HG03354 (cell line): ENCODE measurements at regions not wholly inside any gene's neighbourhood (a gene's known extent, or its start where the extent isn't known, plus 50 kb on each side); places are given as distances from the start of the nearest gene placed in this dataset.
"Not testable (repeated sequence)": the region's sequence is repeated elsewhere in the genome, so short reads cannot be mapped to it uniquely, and the experiment has no call there.

Experiments
- ATAC-seq: cut with Tn5 transposase; IDR thresholded peaks from one replicate; pipeline ENCODE4 v1.9.1; 2021; ENCODE audit warnings: mild to moderate bottlenecking; ENCODE audit not compliant: unreplicated experiment, poor library complexity, severe bottlenecking

- no peak for ATAC-seq
Measured at GRCh38 chr6:2611092-2611491, 139.6 kb downstream of the MYLK4 start.

DNA sequence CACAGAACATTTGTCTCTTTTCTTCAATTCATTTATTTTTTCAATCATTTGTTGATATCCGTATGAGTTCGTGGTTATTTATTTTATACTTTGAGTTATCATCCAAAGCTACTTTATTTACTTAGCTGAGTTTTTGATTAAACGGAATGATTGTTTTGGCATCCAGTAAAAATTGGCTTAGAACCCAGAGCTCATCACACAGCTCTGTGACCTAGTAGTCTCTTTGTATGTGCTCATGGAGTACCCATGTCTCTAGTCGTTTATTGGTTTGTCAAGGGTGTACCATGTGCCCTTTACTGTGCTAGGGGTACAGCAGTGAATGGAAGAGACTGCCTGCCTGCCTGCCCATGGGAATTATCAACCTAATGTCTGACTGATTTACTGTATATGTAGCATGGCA, 142.2 kb downstream of the MYLK4 start:
- no peak for ATAC-seq

DNA sequence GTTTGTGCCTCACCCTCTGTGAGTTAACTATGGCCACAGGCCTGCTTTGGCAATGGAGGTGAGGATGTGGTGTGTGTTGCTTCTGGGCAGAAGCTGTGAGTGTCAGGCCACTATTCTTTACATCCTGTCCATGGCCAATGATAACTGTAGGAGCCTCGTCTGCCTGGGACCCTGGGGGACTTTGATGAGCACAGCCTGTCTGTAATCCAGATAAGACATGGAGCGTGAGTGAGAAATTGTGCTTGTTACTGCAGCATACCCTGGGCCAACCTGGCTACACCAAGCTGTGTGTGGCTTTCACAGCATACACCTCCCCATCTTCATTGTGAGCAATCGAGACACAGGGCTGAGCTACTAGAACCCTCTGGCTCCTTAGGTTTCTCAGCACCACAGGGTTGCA, 150.4 kb downstream of the MYLK4 start:
- no peak for ATAC-seq

- no peak for ATAC-seq
Measured at GRCh38 chr6:2599817-2600216, 150.9 kb downstream of the MYLK4 start.

DNA sequence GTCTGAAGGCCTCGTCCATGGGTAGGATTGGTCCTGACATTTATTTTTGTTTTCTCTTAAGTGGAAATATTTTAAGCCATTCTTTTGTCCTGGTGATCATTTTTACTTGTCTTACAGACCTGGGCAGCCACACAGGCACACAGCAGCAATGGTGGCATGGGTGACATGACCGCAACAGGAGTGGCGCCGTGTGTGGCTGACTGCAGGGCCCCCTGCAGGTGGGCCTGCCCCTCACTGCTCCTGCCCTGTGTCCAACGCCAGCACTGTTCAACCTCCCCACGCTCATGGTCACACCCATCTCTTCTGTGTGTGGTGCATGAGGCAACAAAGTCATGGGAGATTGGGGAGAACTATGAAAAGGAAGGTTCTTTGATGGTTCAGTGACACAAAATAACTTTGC, 151.9 kb downstream of the MYLK4 start:
- no peak for ATAC-seq

DNA sequence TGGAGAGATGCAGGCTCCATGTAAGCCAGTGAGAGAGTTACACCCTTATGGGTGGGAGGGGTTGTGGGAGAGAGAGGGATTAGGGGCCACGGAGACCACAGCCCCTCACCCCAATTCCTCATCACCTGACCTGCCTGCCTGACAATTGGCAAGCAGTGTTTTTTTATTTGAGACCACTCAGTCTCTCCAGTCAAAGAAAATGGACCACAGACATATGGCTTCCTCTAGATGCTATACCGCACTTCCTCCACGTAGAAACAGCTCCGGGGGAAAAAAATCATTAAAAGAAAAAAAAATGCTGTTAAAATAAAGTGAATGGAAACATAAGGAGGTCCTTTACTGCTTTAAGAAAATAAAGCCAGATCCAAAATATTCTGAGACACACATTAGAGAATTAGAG, 152.7 kb downstream of the MYLK4 start:
- no peak for ATAC-seq

DNA sequence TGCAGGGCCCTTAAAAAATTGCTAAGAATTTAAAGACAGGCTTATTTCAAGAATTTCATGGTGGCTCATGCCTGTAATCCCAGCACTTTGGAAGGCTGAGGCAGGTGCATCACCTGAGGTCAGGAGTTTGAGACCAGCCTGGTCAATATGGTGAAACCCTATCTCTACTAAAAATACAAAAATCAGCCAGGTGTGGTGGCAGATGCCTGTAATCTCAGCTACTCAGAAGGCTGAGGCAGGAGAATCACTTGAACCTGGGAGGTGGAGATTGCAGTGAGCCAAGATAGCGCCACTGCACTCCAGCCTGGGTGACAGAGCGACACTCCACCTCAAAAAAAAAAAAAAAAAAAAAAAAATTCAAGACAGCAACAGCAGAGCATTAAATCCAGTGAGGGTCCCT, 153.3 kb downstream of the MYLK4 start:
- ATAC-seq, result not testable (repeated sequence)

GRCh38 chr6:2596222-2596621, 154.5 kb downstream of the MYLK4 start:
- no peak for ATAC-seq

DNA sequence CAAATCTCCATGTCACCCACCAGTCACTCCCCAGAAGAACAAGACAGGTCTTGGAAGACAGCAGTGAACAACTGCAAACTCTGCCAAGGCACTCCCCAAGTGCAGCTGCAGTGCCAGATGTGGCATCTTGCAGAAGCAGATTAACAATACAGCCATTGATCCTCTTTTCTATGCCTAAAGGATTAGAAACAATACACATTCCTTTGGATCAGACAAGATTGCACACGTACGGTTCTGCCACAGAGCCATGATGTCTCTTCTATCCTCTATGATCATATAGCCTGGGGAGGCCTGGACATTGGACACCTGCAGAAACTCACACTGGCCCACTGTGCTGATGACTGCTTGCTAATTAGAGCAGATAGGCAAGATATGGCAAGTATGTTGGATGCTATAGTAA, 155.9 kb downstream of the MYLK4 start:
- ATAC-seq, result no peak

DNA sequence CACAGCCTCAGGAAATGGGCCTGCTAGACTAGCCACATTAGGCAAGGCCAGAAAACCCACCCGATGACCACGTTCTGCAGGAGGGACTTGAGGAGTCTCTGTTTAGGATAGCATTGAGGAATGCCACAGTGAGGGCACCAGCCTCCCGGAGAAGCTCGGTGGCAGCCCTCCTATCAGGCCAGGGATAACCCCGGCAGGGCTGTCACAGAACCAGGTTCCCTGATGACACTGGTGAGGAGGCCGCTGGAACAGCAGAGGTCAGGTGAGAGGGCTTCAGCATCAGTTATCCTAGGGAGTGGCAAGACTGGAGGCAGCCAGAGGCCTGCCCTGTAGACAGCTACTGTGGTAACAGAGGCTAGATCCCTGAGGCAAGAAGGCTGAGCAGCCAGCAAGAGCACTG, 157.6 kb downstream of the MYLK4 start:
- no peak for ATAC-seq

- ATAC-seq, result no peak
Measured at GRCh38 chr6:2589171-2589661, 161.5 kb downstream of the MYLK4 start.

DNA sequence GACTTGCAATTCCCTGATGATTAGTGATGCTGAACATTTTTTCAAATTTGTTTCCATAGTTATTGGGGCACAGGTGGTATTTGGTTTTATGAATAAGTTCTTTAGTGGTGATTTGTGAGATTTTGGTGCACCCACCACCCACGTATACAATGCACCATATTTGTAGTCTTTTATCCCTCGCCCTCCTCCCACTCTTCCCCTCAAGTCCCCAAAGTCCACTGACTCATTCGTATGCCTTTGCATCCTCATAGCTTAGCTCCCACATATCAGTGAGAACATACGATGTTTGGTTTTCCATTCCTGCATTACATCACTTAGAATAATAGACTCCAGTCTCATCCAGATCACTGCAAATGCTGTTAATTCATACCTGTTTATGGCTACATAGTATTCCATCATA, 167.3 kb downstream of the MYLK4 start:
- ATAC-seq, result no peak

GRCh38 chr6:2582268-2582667, 168.5 kb downstream of the MYLK4 start:
- no peak for ATAC-seq

DNA sequence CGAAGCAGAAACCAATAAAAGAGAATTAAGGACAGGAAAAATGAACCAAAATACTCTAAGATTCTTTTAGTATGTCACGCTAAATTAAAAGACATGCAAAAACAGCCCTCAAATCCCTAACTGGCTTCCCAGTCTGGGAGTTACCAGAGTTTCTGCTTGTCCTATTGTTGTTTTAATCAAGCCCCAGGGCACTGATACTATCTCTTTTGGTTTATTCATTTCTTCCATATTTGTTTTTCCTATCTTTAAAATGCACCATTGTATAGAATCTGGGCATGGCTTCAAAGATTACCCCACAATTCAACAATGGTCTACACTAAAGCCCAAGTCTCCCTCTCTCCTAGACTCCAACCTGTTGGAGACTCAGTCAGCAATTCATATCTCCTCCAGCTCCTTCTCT, 169.1 kb downstream of the MYLK4 start:
- ATAC-seq, result no peak

- ATAC-seq, result no peak
Measured at GRCh38 chr6:2581011-2581410, 169.7 kb downstream of the MYLK4 start.

GRCh38 chr6:2579804-2580570, 170.7 kb downstream of the MYLK4 start:
- no peak for ATAC-seq

DNA sequence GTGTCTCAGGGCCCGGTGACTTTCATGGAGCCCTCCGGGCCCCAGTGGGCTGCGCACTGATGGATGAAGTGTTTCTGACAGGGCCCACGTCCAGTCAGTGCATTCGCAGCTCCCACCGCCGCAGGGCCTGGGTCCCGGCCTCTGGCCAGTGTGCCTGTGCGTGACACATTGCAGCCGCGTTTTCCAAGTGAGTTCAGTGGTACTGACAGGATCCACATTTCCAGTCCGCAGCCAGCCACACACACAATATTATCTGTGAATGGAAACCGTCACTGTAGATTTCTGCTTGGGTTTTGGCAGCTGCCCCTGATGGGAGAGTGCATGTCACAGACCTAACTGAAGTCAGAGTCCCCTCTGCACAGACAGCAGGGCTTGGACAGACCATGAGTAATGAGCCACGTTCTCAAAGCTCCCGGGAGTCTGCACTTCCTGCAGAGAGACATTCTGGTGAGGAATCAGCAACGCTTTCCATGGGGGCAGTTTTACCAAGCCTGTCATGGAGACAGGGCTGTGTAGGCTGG, 171.4 kb downstream of the MYLK4 start:
- ATAC-seq, result no peak

- ATAC-seq, result no peak
Measured at GRCh38 chr6:2578767-2579166, 172.0 kb downstream of the MYLK4 start.

- no peak for ATAC-seq
Measured at GRCh38 chr6:2576499-2576898, 174.2 kb downstream of the MYLK4 start.

- ATAC-seq, result no peak
Measured at GRCh38 chr6:2575236-2575635, 175.5 kb downstream of the MYLK4 start.

DNA sequence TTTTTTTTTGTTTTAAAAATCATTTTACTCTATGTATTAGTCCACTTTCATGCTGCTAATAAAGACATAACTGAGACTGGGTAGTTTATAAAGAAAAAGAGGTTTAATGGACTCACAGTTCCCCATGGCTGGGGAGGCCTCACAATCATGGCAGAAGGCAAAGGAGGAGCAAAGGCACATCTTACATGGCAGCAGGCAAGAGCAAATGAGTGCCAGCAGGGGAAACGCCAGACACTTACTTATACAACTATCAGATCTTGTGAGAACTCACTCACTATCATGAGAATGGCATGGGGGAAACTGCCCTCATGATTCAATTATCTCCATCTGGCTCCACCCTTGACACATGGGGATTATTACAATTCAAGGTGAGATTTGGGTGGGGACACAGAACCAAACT, 181.3 kb downstream of the MYLK4 start:
- ATAC-seq, result not testable (repeated sequence)

DNA sequence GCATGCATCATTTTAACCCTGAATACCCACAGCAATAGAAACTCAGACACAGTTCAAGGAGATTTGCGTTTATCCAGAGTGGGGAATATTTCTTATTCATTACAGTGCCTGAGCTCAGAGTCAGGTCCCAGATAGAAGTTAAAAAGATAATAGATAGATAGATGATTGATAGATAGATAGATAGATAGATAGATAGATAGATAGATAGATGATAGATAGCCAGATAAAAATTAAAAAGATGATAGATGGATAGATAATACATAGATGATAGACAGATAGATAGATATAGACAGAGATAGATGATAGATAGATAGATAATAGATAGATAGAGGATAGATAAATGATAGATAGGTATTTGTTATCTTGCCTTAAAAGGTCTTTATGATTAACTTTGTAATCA, 184.7 kb downstream of the MYLK4 start:
- no peak for ATAC-seq
